Peyer's patch (tissue), 4 donors: ENCODE measurements at regions not wholly inside any gene's neighbourhood (a gene's known extent, or its start where the extent isn't known, plus 50 kb on each side); places are given as distances from the start of the nearest gene placed in this dataset.

Source experiments
- DNase-seq, 3 donors: peaks; one replicate each; pipeline ENCODE4 v3.0.0-alpha.2; 2017 to 2019
- H3K27ac ChIP-seq, 4 donors: fragments of 200-600 bp; sonication (generic); one replicate each; pipeline ENCODE4 v1.5.1; 2016 to 2019
- H3K27me3 ChIP-seq, 2 donors: fragments of 200-600 bp; sonication (generic); one replicate each; pipeline ENCODE4 v1.5.1; 2019
- H3K36me3 ChIP-seq, 3 donors: fragments of 200-600 bp; sonication (generic); one replicate each; pipeline ENCODE4 v1.5.1; 2016 to 2019
- H3K4me1 ChIP-seq, 4 donors: fragments of 200-600 bp; sonication (generic); one replicate each; pipeline ENCODE4 v1.5.1; 2016 to 2019
- H3K4me3 ChIP-seq, 4 donors: fragments of 200-600 bp; sonication (generic); 1 replicate in 3 of 4; 2 replicates in 1 of 4; pipeline ENCODE4 v1.5.1; 2016 to 2019; ENCODE audit warnings: mild to moderate bottlenecking in 1 of 4
- H3K9me3 ChIP-seq, 4 donors: fragments of 200-600 bp; sonication (generic); one replicate each; pipeline ENCODE4 v1.5.1; 2016 to 2019; ENCODE audit warnings: mild to moderate bottlenecking in 1 of 4
- POLR2A ChIP-seq, 2 donors: fragments of 450-650 bp; IDR thresholded peaks; one replicate each; pipeline ENCODE4 v1.5.1; 2017; ENCODE audit warnings: antibody characterized with exemption in 2 of 2, mild to moderate bottlenecking in 2 of 2, moderate library complexity in 2 of 2
- TF ChIP-seq, protein P1 (sequence below), 6 experiments: fragments of 450-650 bp in 4 of 6; fragments of 200-600 bp in 2 of 6; sonication (generic) in 1 of 6; IDR thresholded peaks; one replicate each; pipeline ENCODE4 v1.5.1; 2017 to 2019; ENCODE audit warnings: antibody characterized with exemption in 6 of 6, mild to moderate bottlenecking in 3 of 6, moderate library complexity in 1 of 6

DNA sequence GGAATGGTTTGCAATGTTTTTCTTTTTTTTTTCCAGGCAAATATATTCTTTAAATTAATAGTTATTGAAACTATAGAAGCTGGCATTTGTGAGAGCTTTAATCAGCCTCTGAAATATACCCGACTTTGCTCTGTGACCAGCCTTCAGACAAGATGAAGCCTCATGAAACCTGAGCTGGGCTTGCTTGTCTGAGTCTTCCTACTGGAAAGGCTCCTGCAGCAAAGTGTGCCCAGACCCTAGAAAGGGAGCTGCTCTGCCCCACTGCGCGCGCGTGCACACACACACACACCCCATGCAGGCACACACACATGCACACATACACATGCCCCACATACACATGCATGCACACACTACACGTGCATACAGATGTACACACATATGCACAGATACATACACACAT is 203.3 kb upstream of the NT5C1B start:
- no peak for DNase-seq
- no peaks in the 10 kb centered on the region for H3K36me3 ChIP-seq
- no peak overlapping the region for H3K4me3 ChIP-seq
- peaks cover 0 to 3% (median 0%) of the 10 kb centered on the region in 4 donors for H3K4me1 ChIP-seq
- TF ChIP-seq POLR2A (IDR thresholded peaks at IDR 0.05), result no peak
- TF ChIP-seq, protein P1, sequence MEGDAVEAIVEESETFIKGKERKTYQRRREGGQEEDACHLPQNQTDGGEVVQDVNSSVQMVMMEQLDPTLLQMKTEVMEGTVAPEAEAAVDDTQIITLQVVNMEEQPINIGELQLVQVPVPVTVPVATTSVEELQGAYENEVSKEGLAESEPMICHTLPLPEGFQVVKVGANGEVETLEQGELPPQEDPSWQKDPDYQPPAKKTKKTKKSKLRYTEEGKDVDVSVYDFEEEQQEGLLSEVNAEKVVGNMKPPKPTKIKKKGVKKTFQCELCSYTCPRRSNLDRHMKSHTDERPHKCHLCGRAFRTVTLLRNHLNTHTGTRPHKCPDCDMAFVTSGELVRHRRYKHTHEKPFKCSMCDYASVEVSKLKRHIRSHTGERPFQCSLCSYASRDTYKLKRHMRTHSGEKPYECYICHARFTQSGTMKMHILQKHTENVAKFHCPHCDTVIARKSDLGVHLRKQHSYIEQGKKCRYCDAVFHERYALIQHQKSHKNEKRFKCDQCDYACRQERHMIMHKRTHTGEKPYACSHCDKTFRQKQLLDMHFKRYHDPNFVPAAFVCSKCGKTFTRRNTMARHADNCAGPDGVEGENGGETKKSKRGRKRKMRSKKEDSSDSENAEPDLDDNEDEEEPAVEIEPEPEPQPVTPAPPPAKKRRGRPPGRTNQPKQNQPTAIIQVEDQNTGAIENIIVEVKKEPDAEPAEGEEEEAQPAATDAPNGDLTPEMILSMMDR (IDR thresholded peaks at IDR 0.05), result no peak
- H3K9me3 ChIP-seq, result no peaks in the 10 kb centered on the region
- H3K27me3 ChIP-seq, result no peaks in the 10 kb centered on the region
- no peak overlapping the region for H3K27ac ChIP-seq

- no peak for DNase-seq
- peaks cover 0 to 3% (median 0%) of the 10 kb centered on the region in 4 donors for H3K4me1 ChIP-seq
- H3K27ac ChIP-seq, result peak overlapping the region in 1 of 4 donors; percentile 23
- H3K36me3 ChIP-seq, result no peaks in the 10 kb centered on the region
- no peak overlapping the region for H3K4me3 ChIP-seq
- TF ChIP-seq, protein P1 (IDR thresholded peaks at IDR 0.05), result no peak
- TF ChIP-seq POLR2A (IDR thresholded peaks at IDR 0.05), result no peak
- H3K27me3 ChIP-seq, result no peaks in the 10 kb centered on the region
- no peaks in the 10 kb centered on the region for H3K9me3 ChIP-seq
These were observed 202.9 kb upstream of the NT5C1B start for GRCh38 chr2:18792226-18792629.

- TF ChIP-seq POLR2A (IDR thresholded peaks at IDR 0.05), result no peak
- TF ChIP-seq, protein P1 (IDR thresholded peaks at IDR 0.05), result no peak
These were observed 201.9 kb upstream of the NT5C1B start for GRCh38 chr2:18791172-18791797.

GRCh38 chr2:18790509-18791171 is 201.3 kb upstream of the NT5C1B start:
- no peaks in the 10 kb centered on the region for H3K27me3 ChIP-seq
- DNase-seq, result no peak
- H3K36me3 ChIP-seq, result no peaks in the 10 kb centered on the region
- H3K4me1 ChIP-seq, result peaks cover 0 to 3% (median 0%) of the 10 kb centered on the region in 4 donors
- H3K27ac ChIP-seq, result no peak overlapping the region
- no peaks in the 10 kb centered on the region for H3K9me3 ChIP-seq
- TF ChIP-seq, protein P1 (IDR thresholded peaks at IDR 0.05), result no peak
- no peak for TF ChIP-seq POLR2A (IDR thresholded peaks at IDR 0.05)
- H3K4me3 ChIP-seq, result no peak overlapping the region

More at GRCh38 chr2:18791172-18791797, 201.9 kb upstream of the NT5C1B start:
- peak overlapping the region in 1 of 4 donors; percentile 23 for H3K27ac ChIP-seq
- DNase-seq, result no peak
- H3K4me1 ChIP-seq, result peaks cover 0 to 3% (median 0%) of the 10 kb centered on the region in 4 donors
- H3K4me3 ChIP-seq, result no peak overlapping the region
- H3K27me3 ChIP-seq, result no peaks in the 10 kb centered on the region
- no peaks in the 10 kb centered on the region for H3K9me3 ChIP-seq
- no peaks in the 10 kb centered on the region for H3K36me3 ChIP-seq

DNA sequence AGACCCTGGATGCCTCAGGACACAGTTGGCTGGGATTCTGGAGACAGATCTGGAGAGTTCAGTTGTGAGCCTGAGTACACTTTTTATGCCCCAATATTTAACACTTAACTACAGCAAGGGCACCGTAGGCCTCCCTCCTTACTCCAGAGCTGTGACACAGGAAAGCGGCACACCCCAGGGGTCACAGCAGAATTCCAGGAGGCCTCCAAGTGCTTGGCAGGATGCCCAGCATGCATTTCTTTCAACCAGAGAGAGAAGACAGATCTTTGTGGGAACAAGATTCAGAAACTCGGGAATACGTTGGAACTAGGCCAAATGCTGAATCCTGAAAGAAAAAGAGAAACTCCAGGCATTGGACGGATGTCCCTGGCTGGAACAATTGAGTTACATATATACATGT is 199.2 kb upstream of the NT5C1B start:
- no peak for DNase-seq
- Histone ChIP-seq H3K9me3 (no peaks in the 10 kb centered on the region), H3K27ac (no peak overlapping the region), H3K4me3 (no peak overlapping the region), H3K27me3 (no peaks in the 10 kb centered on the region), H3K4me1 (peaks cover 0 to 3% (median 0%) of the 10 kb centered on the region in 4 donors), H3K36me3 (no peaks in the 10 kb centered on the region)
- TF ChIP-seq, protein P1 (IDR thresholded peaks at IDR 0.05), result no peak
- no peak for TF ChIP-seq POLR2A (IDR thresholded peaks at IDR 0.05)
